ENCODE measurements at regions not wholly inside any gene's neighbourhood (a gene's known extent, or its start where the extent isn't known, plus 50 kb on each side); places are given as distances from the start of the nearest gene placed in this dataset.

- no peak for ATAC-seq
- H3K4me2 ChIP-seq (ENCODE audit: low read length): no peak overlapping the region
- H2AFZ ChIP-seq (ENCODE audit: low read depth, low read length, poor library complexity, severe bottlenecking): no peak overlapping the region
- no peaks in the 10 kb centered on the region for H3K79me2 ChIP-seq (ENCODE audit: insufficient read depth, low read length)
- H3K9me2 ChIP-seq (ENCODE audit: insufficient read depth): no peaks in the 10 kb centered on the region
- no peaks in the 10 kb centered on the region for H3K4me1 ChIP-seq (ENCODE audit: control insufficient read depth in 1 of 2, insufficient read depth in 2 of 2, low read length in 2 of 2)
- no peak overlapping the region for H3K9ac ChIP-seq (ENCODE audit: low read length)
- no peaks in the 10 kb centered on the region for H4K20me1 ChIP-seq (ENCODE audit: insufficient read depth)
- no peak for DNase-seq (ENCODE audit: low read depth, low spot score)
- no peaks in the 10 kb centered on the region for H3K36me3 ChIP-seq (ENCODE audit: control insufficient read depth in 1 of 2, insufficient read depth in 2 of 2, low read length in 2 of 2)
- no peaks in the 10 kb centered on the region for H3K9me3 ChIP-seq (ENCODE audit: control insufficient read depth in 1 of 2, insufficient read depth in 1 of 2, low read depth in 1 of 2, low read length in 2 of 2)
- ChIA-PET RAD21 (ENCODE audit: low non-redundant PET in 1 of 2, low total read pairs in 2 of 2, uncharacterized antibody in 2 of 2, unreplicated experiment in 2 of 2) (no interaction called here), POLR2A (no interaction called here), CTCF (no interaction called here)
- no peak overlapping the region for H3K4me3 ChIP-seq (replicated peaks in 1 of 2; ENCODE audit: low read depth in 1 of 2, low read length in 2 of 2)
- intact Hi-C loops (cut with micrococcal nuclease): no loop called here
- TF ChIP-seq SIN3A (IDR thresholded peaks at IDR 0.05; ENCODE audit: low read depth) (no peak), JUND (IDR thresholded peaks at IDR 0.05) (no peak), ZNF274 (IDR thresholded peaks at IDR 0.05; ENCODE audit: low read depth, low read length) (no peak), FOSL1 (IDR thresholded peaks at IDR 0.05; ENCODE audit: low read depth) (no peak), SP1 (IDR thresholded peaks at IDR 0.05; ENCODE audit: low read depth) (no peak), YY1 (IDR thresholded peaks at IDR 0.05; ENCODE audit: extremely low read depth, insufficient replicate concordance, low read depth, low read length) (no peak), EGR1 (IDR thresholded peaks at IDR 0.05; ENCODE audit: low read depth) (no peak), ATF3 (IDR thresholded peaks at IDR 0.05) (no peak), POLR2A (IDR thresholded peaks at IDR 0.05; ENCODE audit: borderline replicate concordance, extremely low read depth, insufficient read depth, insufficient read length) (no peak)
- H3K27me3 ChIP-seq (ENCODE audit: insufficient read depth, low read length): no peaks in the 10 kb centered on the region
- no peak overlapping the region for H3K27ac ChIP-seq (ENCODE audit: low read depth, low read length)
- no TSS peak for BruUV-seq (replicated peaks)
Measured at GRCh38 chr22:34849965-34850364, 216.0 kb upstream of the ISX start.

- Histone ChIP-seq H3K27me3 (ENCODE audit: insufficient read depth, low read length) (no peaks in the 10 kb centered on the region), H3K9me3 (ENCODE audit: control insufficient read depth in 1 of 2, insufficient read depth in 1 of 2, low read depth in 1 of 2, low read length in 2 of 2) (no peaks in the 10 kb centered on the region), H3K79me2 (ENCODE audit: insufficient read depth, low read length) (no peaks in the 10 kb centered on the region), H3K4me2 (ENCODE audit: low read length) (no peak overlapping the region), H3K9me2 (ENCODE audit: insufficient read depth) (no peaks in the 10 kb centered on the region), H3K9ac (ENCODE audit: low read length) (no peak overlapping the region), H3K4me3 (replicated peaks in 1 of 2; ENCODE audit: low read depth in 1 of 2, low read length in 2 of 2) (no peak overlapping the region), H3K4me1 (ENCODE audit: control insufficient read depth in 1 of 2, insufficient read depth in 2 of 2, low read length in 2 of 2) (no peaks in the 10 kb centered on the region), H3K36me3 (ENCODE audit: control insufficient read depth in 1 of 2, insufficient read depth in 2 of 2, low read length in 2 of 2) (no peaks in the 10 kb centered on the region), H2AFZ (ENCODE audit: low read depth, low read length, poor library complexity, severe bottlenecking) (no peak overlapping the region), H3K27ac (ENCODE audit: low read depth, low read length) (no peak overlapping the region), H4K20me1 (ENCODE audit: insufficient read depth) (no peaks in the 10 kb centered on the region)
- DNase-seq (ENCODE audit: low read depth, low spot score): no peak
- CTCF ChIA-PET: no interaction called here
- RAD21 ChIA-PET (ENCODE audit: low non-redundant PET in 1 of 2, low total read pairs in 2 of 2, uncharacterized antibody in 2 of 2, unreplicated experiment in 2 of 2): no interaction called here
- intact Hi-C loops (cut with micrococcal nuclease): no loop called here
- POLR2A ChIA-PET: no interaction called here
- TF ChIP-seq EZH2phosphoT487 (IDR thresholded peaks at IDR 0.05; ENCODE audit: borderline replicate concordance): no peak
- TF ChIP-seq ZFX (IDR thresholded peaks at IDR 0.05): no peak
- TF ChIP-seq ZBTB33 (IDR thresholded peaks at IDR 0.05; ENCODE audit: extremely low read depth, insufficient replicate concordance, low read length): no peak
- no peak for TF ChIP-seq FOSL1 (IDR thresholded peaks at IDR 0.05; ENCODE audit: low read depth)
- no peak for TF ChIP-seq SIN3A (IDR thresholded peaks at IDR 0.05; ENCODE audit: low read depth)
- no peak for TF ChIP-seq ELF1 (IDR thresholded peaks at IDR 0.05; ENCODE audit: borderline replicate concordance, low read depth)
- no peak for TF ChIP-seq POLR2A (IDR thresholded peaks at IDR 0.05; ENCODE audit: borderline replicate concordance, extremely low read depth, insufficient read depth, insufficient read length)
- TF ChIP-seq CBX3 (IDR thresholded peaks at IDR 0.05; ENCODE audit: low read depth): no peak
- TF ChIP-seq JUND (IDR thresholded peaks at IDR 0.05): no peak
- no TSS peak for BruUV-seq (replicated peaks)
- ATAC-seq: no peak
Measured at GRCh38 chr22:34851918-34852662, 213.9 kb upstream of the ISX start.
